Kidney glomerular epithelial cell (primary cell): ENCODE measurements at regions not wholly inside any gene's neighbourhood (a gene's known extent, or its start where the extent isn't known, plus 50 kb on each side); places are given as distances from the start of the nearest gene placed in this dataset.
"Not testable (repeated sequence)": the region's sequence is repeated elsewhere in the genome, so short reads cannot be mapped to it uniquely, and the experiment has no call there.

Experiments used
- DNase-seq: peaks from one replicate; lab custom pipeline; 2025; lab: John Stamatoyannopoulos, UW

DNA sequence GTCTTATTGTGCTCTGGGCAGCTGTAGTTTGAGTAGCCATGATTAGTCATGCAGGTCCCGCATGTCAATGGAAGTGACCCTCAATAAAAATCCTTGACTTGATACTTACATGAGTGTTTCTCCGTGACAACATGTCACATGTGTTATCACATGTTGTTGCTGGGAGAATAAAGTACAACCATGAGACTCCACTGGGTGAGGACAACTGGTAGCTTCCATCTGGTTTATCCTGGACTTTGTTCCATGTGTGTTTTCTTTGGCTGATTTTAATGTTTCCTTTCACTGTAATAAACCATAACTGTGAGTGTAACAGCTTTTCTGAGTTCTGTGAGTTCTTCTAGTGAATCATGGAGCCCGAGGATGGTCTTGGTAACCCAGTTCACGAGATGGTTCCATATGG is 63.1 kb upstream of the NDN start:
- DNase-seq: no peak

DNA sequence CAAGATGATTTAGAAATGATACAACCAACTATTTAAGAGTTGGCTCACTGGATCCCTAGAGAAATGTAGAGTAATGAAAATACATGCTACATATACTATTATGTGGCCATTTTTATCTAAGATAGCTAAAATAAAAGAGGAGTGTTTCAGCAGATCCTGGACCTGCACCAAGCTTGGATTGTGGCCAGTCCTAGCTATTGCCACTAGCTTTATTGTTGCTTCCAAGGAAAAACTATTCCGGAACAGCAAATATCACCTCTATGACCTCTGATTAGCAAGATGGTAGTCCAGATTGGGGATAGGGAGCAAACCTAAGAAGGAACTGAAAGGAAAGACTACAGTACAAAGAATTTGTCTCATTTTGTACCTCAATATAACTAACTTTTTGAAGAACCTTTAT is 63.7 kb upstream of the NDN start:
- no peak for DNase-seq

DNA sequence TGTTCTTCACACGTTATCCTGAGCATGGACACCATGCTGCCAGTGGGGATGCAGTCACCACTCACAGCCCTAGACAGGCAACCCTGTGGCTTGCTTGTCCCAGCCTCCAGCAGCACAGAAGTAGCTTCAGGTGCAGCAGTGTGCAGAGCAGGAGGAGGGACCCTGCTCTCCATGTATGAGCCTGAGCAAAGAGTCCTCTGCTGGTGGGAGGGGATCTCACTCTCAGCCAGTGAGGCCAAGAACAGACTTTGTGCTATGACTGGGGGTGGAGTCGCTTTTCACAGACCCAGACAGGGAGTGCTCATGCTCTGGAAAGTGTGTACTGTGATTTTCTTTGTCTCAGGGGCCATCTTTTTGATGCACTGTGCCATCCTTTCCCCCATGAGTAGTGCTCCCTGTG is 66.1 kb upstream of the NDN start:
- no peak for DNase-seq

DNA sequence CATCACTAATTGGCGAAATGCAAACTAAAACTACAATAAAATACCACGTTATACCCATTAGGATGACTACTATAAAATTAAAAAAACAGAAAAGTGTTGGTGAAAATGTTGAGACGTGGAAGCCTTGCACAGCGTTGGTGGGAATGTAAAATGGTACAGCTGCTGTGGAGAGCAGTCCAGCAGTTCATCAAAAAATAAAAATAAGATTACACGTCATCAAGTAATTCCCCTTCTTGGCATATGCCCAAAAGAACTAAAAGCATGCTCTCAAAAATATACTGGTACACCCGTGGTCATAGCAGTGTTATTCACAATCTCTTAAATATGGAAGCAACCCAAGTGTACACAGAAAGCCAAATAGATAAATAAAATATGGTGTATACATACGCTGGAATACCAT is 71.8 kb upstream of the NDN start:
- DNase-seq: no peak

DNA sequence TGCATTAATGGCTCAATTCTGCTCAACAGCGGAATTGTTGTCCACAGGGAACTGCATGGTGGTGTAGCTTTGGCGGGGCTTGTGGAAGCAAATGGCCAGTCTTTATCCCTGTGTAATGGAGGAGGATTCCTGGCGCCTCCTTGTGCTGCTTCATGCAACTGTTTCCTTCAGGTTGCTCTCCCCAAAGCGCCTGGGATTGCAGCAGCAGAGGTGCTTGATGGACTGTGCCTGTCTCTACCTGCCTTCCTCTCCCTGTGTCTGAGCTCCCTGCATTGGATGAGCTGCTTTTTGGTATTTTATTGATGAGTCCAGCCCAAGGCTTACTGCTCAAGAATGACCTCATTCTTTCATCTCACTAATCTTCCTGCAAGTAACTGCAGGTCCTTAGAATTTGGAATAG is 72.9 kb upstream of the NDN start:
- DNase-seq: no peak

DNA sequence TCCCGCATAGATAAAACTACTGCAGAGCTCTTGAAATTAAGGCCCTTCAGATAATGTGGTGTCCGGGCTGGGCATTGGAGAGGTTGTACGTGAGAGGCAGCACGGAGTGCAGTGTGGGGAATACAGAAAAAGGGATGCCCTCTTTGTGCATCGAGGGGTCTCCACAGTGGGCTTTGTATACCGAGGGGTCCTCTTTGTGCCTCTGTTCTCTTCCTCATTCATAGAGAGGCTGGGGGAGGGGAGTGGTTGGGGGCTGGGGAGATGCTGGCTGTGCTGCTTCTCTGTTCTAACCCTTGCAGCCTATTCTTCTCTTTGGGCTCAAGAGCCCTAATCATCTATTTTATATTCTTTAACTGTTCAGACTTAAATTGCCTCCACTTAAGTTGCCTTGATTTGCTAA is 74.3 kb upstream of the NDN start:
- no peak for DNase-seq

DNA sequence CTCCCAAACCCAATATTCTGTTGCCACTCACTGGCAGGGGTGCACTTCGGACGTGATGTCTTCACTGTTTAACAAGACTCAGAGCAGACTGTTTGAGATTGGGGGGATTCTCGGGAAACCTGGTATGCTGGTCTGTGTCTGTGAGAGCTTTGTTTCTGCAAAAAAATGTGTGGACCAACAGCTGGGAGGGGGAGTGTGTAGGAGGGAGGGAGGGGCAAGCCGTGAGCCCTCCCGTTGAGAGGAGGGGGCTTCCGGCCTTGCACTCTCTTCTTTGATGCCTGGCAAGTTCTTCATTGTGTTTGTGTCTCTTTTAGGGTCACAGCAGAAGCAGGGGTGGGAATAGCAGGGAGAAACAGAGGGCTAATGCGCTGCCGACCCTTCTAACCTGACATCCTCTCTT is 74.9 kb upstream of the NDN start:
- DNase-seq: no peak

DNA sequence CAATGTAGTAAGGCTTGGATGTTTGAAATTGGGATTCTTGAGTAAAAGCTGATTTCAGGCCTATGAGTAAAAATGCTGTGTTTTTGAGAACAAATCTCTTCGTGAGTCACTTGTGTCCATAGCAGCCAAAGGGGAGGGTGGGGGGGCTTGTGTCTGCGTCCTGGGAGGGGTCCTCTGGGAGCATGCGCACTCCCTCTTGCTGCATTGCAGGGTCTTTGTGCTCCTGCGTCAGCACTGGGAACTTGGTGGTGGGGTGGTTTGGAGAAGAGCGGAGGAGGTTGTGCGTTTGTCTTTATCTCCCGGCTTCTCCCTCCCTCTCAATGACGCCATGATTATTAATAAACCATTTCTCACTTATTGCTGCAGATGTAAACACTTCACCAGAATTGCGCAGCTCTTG is 75.9 kb upstream of the NDN start:
- no peak for DNase-seq

DNA sequence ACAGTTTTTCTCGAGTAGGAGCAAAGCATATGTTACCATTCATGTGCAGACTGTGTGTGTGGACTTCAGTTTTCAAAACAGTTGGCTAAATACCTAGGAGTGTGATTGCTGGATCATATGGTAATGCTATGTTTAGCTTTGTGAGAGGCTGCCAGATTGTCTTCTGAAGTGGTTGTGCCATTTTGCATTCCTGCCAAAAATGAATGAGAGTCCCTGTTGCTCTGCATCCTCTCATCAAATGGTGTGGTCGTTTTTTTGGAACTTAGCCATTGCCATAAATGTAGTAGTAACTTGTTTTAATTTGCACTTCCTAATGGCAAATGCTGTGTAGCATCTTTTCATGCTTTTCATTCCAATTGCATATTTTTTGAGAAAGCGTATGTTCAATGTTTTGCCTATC is 77.2 kb upstream of the NDN start:
- DNase-seq: no peak

DNA sequence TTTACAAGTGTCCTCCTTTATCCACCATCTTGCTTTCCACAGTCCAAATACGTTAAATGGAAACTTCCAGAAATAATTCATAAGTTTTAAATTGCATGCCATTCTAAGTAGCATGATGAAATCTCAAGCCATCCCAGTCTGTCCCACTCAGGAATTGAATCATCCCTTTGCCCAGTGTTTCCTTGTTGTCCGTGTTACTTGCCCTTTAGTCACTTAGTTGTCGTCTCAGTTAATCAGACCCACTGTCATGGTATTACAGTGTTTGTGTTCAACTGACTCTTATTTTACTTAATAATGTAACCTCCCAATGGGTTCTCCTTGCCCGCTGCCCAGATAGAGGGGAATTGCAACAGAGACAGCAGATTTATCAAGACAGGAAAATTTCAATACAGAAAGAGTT is 77.6 kb upstream of the NDN start:
- no peak for DNase-seq

DNA sequence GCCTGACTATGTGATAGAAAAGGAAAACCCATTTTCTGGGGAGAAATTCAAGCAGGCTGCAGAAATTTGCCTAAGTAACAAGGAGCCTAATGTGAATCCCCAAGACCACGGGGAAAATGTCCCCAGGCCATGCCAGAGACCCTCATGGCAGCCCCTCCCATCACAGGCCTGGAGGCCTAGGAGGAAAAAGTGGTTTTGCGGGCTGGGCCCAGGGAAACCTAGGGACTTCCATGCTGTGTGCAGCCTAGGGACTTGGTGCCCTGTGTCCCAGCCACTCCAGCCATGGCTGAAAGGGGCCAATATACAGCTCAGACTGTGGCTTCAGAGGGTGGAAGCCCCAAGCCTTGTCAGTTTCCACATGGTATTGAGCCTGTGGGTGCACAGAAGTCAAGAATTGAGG is 79.7 kb upstream of the NDN start:
- DNase-seq: not testable (repeated sequence)

DNA sequence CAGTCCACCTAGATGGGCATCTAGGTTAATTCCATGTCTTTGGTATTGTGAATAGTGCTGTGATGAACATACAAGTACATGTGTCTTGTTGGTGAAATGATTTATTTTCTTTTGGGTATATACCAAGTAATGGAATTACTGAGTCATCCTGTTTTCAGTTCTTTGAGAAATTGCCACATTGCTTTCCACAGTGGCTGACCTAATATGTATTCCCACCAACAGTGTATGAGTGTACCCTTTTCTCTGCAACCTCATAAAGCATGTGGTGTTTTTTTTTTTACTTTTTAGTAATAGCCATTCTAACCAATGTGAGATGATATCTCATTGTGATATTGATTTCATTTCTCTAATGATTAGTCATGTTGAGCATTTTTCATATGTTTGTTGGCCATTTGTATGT is 86.0 kb upstream of the NDN start:
- no peak for DNase-seq

DNA sequence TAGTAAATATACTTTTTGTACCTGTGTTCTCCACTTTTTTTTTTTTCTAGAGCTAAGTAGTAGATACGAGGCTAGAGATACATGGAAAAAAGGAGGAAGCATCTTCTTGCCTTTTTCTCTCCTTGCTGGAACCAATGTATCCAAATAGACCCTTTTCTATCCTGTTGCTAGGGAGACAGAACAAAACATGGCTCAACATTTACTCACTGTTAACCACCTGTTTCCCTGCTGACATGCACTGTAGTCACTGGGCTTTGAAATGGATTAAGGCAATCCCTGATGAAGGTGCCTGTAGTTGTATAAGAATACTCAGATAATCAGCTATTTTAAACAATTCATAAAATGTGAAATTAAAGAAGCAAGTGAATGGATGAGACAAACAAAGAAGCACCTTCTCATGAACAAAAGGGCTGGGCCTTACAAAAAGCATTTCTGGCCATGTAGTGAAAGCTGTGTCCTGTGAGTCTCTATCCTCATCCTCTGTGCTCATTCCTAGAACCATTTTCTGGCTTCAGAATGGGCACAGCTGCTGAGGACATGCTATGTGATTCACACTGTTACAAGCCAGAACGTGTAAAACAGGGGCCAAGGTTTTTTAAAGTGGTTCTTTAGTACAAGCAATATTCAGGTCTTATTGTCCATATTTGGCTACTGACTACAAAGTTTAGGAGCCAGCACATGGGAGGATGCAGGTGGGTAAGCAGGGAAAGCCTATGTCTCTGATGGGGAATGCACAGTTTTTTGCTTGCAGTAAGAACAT is 100.4 kb upstream of the NDN start:
- no peak for DNase-seq

DNA sequence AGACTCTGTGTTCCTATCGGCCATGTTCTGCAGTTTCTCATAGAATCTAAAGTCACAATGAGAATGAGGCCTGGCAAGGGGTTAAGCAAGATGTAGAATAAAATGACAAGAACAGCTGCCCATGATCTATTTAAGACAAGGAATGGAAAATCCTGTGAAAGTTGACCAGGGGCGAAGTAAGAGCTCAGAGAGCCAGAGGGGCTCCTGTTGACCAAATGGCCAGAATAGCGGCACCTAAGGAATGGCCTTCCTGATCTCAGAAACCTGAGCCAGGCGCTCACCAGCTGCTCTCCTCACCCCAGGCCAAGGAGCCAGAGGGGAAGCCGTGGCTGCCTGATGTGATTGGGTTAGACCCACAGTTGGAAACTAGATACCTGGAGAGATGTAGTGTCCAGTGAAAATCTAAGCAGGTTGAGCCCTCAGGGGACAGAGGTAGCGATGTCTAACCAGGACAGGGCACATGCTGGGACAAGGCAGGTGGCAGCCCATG is 106.1 kb upstream of the NDN start:
- no peak for DNase-seq

DNA sequence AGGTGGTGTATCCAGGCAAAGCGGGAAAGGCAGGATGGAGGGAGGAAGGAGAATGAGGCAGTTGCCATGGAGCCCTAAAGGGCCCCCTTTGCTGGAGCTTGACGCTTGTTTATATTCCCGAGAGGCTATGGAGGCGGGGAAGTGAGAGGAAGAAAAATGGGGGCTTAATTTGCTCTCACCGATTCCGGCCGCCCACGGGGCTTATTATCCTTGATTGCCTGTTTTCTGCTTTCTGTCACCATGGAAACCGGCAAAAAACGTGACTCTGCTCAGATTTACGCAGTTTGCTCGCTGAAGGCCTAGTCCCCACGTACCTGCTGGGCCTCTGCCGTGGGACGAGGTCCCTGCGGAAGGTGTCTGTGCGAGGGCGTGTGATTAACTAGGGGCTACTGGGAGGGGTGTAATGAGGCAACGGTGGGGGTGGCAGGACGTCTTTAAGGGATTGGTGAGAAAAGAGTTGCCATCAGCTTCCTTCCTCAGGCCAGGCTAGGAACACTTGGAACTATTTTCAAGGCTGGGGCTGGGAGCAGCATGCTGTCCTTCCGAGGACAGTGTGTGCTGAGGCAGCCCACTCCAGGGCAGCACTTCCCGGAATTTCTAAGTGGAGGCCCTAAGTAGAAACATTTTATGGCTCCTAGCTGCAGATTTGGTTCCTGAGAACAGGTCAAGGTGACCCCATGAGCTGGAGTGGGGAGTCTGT is 110.8 kb upstream of the NDN start:
- no peak for DNase-seq

DNA sequence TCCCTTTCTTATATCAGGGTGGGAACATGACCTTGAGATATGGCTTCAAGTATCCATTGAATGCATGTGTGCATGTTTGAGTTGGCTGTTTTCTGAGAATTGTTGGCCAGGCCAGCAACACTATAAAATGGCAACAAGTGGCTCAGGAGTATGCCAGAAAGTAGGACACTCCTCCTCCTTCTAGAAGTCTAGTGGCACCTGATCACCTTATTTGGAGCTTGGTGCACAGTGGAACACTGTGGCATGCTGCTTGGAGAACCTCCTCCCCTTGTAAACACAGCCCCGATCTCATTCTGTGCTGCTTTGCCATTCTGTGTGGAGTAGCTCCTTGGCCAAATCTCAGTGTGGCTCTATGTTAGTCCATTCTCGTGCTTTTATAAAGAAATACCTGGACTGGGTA is 114.8 kb upstream of the NDN start:
- no peak for DNase-seq

DNA sequence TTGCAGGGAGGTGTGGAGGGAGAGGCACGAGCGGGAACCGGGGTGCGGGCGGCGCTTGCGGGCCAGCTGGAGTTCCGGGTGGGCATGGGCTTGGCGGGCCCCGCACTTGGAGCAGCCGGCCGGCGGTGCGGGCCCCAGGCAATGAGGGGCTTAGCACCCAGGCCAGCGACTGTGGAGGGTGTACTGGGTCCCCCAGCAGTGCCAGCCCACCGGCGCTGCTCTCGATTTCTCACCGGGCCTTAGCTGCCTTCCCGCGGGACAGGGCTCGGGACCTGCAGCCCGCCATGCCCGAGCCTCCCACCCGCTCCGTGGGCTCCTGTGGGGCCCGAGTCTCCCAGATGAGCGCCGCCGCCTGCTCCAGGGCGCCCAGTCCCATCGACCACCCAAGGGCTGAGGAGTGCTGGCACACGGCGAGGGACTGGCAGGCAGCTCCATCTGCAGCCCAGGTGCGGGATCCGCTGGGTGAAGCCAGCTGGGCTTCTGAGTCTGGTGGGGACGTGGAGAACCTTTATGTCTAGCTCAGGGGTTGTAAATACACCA is 115.9 kb upstream of the NDN start:
- not testable (repeated sequence) for DNase-seq

DNA sequence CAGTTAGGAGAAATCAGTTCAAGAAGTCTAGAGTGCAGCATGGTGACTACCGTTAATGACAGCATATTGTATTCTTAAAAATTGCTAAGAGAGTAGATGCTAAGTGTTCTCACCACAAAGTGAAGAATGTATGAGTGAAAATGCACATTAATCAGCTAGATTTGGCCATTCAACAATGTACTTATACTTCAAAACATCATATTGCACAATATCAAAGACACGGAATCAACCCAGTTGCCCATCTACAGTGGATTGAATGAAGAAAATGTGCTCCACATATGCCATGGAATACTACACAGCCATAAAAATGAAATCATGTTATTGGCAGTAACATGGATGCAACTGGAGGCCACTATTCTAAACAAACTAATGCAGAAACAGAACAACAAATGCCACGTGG is 119.9 kb upstream of the NDN start:
- no peak for DNase-seq

DNA sequence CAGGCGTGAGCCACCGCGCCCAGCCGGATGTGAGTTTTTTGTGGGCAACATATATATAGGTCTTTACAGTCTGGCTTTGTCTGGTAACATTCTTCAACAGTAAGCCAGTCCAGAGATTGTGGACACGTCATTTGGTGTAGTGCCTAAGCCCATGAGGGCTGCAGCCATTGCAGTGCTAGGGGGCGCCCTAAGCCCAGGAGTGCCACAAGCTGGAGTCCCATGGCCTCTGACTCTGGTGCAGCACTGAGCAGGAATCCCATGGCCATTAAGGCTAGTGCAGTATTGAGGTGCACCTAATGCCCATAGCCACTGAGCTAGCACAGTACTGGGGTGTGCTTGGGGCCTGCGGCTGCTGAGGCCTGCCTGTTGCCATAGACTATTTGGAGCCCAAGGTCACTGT is 136.4 kb upstream of the NDN start:
- DNase-seq: no peak

DNA sequence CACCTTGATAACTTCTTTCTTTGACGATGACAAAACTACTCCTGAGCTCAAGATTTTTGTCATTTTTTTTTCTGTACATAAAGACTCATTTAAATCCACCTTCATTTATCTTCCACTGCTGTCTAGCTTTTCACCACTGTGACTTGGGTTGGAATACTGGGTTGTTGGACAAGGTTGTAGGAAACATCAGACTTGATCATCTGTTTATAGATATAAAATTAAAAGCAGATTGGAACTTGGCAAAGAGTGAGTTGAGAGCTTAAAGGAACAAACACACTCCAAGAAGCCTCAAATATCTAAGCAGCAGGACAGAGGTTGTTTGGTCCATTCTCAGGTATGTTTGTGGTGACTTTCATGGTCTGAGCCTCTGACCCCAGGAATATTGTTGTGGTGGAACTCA is 141.7 kb upstream of the NDN start:
- no peak for DNase-seq

DNA sequence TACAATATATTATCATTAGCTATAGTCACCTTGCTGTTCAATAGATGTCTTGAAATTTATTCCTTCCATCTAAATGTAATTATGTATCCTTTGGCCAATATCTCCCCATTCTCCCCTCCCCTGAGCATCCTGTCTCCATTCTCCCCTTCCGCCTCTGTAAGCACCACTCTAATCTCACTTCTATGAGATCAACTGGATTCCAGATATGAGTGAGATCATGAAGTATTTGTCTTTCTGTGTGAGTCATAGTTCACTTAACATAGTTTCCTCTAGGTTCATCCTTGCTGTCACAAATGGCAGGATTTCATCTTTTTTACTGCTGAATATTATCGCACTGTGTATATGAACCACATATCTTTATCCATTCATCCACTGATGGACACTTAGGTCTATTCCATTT is 148.8 kb upstream of the NDN start:
- DNase-seq: no peak

DNA sequence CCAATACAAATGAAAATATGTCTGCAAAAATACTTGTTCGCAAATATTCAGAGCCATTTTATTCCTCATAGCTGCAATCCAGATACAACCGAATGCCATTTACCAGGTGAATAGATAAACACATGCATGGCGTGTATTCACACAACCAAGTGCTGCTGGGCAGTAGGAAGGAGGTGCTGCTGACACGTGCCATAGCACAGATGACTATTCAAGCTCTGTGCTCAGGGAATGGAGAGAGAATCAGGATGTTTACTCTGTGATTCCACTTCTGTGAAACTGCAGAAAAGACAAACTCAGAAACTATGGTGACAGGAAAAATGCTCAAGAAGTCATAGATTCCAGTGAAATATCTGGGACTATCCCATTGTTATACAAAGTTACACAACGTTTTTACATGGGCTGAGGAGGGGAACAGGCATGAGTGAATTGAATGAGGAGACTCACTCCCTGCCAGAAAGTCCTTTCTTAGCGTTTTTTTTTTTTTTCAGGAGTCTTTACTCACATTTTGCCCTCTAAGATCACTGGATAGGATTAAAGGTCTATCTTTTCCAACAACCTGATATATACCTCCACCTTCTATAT is 152.9 kb upstream of the NDN start:
- DNase-seq: no peak

DNA sequence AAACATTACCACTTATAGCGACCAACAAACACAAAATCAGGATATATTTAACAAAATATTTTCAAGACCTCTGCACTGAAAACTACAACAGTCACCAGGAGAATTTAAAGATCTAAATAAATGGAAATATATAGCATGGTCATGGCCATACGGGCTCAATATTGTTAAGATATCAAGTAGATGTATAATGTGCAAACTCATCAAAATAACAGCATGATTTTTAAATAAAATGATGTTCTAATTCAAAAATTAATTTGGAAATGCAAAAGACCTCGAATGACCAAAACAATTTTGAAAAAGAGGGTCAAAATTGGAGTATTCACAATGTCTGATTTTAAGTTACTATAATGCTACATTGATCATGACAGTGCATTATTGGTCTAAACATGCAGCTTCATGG is 159.1 kb upstream of the NDN start:
- no peak for DNase-seq
